A673 (cell line): ENCODE measurements at regions not wholly inside any gene's neighbourhood (a gene's known extent, or its start where the extent isn't known, plus 50 kb on each side); places are given as distances from the start of the nearest gene placed in this dataset.

Experiments used
- BruUV-seq: library from RNA; stranded (reverse); fragments of 400-500 nt; replicated peaks from 2 replicates; lab custom pipeline; 2021; lab: Mats Ljungman, UMichigan
- CTCF ChIA-PET: fragments of 300-600 bp; sonication (Branson Sonifier 250); formaldehyde crosslinking; loops from one replicate; lab custom pipeline; 2022; ENCODE audit warnings: antibody characterized with exemption; lab: Charles Lee
- POLR2A ChIA-PET: fragments of 300-600 bp; sonication (Branson Sonifier 250); formaldehyde crosslinking; loops from one replicate; lab custom pipeline; 2022; ENCODE audit warnings: antibody characterized with exemption; ENCODE audit not compliant: low non-redundant PET; lab: Charles Lee
- DNase-seq: peaks from one replicate; pipeline ENCODE4 v3.0.0-alpha.2; 2015; ENCODE audit warnings: low spot score
- H3K27ac ChIP-seq: fragments of 200-600 bp; sonication (generic); 2 replicates; pipeline ENCODE4 v1.5.1; 2016; ENCODE audit warnings: mixed run types, low read depth, mild to moderate bottlenecking, mixed read lengths, antibody characterized with exemption, low read length; ENCODE audit not compliant: poor library complexity, severe bottlenecking
- H3K27me3 ChIP-seq: fragments of 200-600 bp; sonication (generic); replicated peaks from 2 replicates; pipeline ENCODE4 v1.6.1; 2017; ENCODE audit warnings: mixed run types, low read depth, mild to moderate bottlenecking, mixed read lengths, antibody characterized with exemption, low read length; ENCODE audit not compliant: insufficient read depth, poor library complexity
- H3K36me3 ChIP-seq: fragments of 200-600 bp; sonication (generic); 2 replicates; pipeline ENCODE4 v1.6.1; 2016; ENCODE audit warnings: mixed run types, mild to moderate bottlenecking, mixed read lengths, antibody characterized with exemption, low read length; ENCODE audit not compliant: insufficient read depth, poor library complexity, severe bottlenecking
- H3K4me1 ChIP-seq: fragments of 200-600 bp; sonication (generic); 2 replicates; pipeline ENCODE4 v1.6.1; 2017; ENCODE audit warnings: mixed run types, mild to moderate bottlenecking, mixed read lengths, antibody characterized with exemption, low read length; ENCODE audit not compliant: insufficient read depth, poor library complexity, severe bottlenecking
- H3K4me3 ChIP-seq: fragments of 200-600 bp; sonication (generic); 2 replicates; pipeline ENCODE4 v1.5.1; 2016; ENCODE audit warnings: low read depth, mixed run types, mild to moderate bottlenecking, mixed read lengths, low read length; ENCODE audit not compliant: poor library complexity, severe bottlenecking
- H3K9me3 ChIP-seq: fragments of 200-600 bp; sonication (generic); 2 replicates; pipeline ENCODE4 v1.6.1; 2016; ENCODE audit warnings: mixed run types, low read depth, mild to moderate bottlenecking, mixed read lengths, antibody characterized with exemption, low read length; ENCODE audit not compliant: poor library complexity, severe bottlenecking
- CTCF ChIP-seq: fragments of 300-800, 200-600 bp; sonication (generic); conservative IDR thresholded peaks from 2 replicates; pipeline ENCODE4 v1.5.1; 2017; ENCODE audit warnings: low read depth, mild to moderate bottlenecking, antibody characterized with exemption, low read length, moderate library complexity, mixed read lengths
- EZH2 ChIP-seq: fragments of 200-600 bp; sonication (generic); IDR thresholded peaks from 2 replicates; pipeline ENCODE4 v1.6.1; 2017; ENCODE audit warnings: borderline replicate concordance, low read depth, mild to moderate bottlenecking, mixed read lengths, antibody characterized with exemption, low read length; ENCODE audit not compliant: poor library complexity, severe bottlenecking
- intact Hi-C: fragments of 100-400 bp; cut with micrococcal nuclease; formaldehyde crosslinking; loops from one replicate; pipeline ENCODE4 v1.10.0; 2022; ENCODE audit not compliant: unreplicated experiment

- H3K36me3 ChIP-seq, result no peaks in the 10 kb centered on the region
- no peak overlapping the region for H3K4me3 ChIP-seq
- ChIA-PET CTCF (no interaction called here), POLR2A (no interaction called here)
- intact Hi-C loops, result no loop called here
- no peaks in the 10 kb centered on the region for H3K9me3 ChIP-seq
- no peak for TF ChIP-seq CTCF
- TF ChIP-seq EZH2, result no peak
- DNase-seq, result no peak
- BruUV-seq, result no TSS peak
- no peak overlapping the region for H3K27ac ChIP-seq
- no peaks in the 10 kb centered on the region for H3K4me1 ChIP-seq
- no peaks in the 10 kb centered on the region for H3K27me3 ChIP-seq
Observed at GRCh38 chr18:59758837-59759236, 61.6 kb upstream of the CCBE1 start.

GRCh38 chr18:59758106-59758505, 60.9 kb upstream of the CCBE1 start:
- ChIA-PET CTCF (no interaction called here), POLR2A (no interaction called here)
- Histone ChIP-seq H3K4me3 (no peak overlapping the region), H3K9me3 (no peaks in the 10 kb centered on the region), H3K27ac (no peak overlapping the region), H3K36me3 (no peaks in the 10 kb centered on the region), H3K27me3 (no peaks in the 10 kb centered on the region), H3K4me1 (no peaks in the 10 kb centered on the region)
- intact Hi-C loops, result no loop called here
- DNase-seq, result no peak
- TF ChIP-seq EZH2 (no peak), CTCF (no peak)
- no TSS peak for BruUV-seq

GRCh38 chr18:59752666-59753065, 55.4 kb upstream of the CCBE1 start:
- H3K27ac ChIP-seq, result no peak overlapping the region
- intact Hi-C loops, result no loop called here
- no peak for TF ChIP-seq CTCF
- TF ChIP-seq EZH2, result no peak
- no peak overlapping the region for H3K4me3 ChIP-seq
- POLR2A ChIA-PET, result no interaction called here
- CTCF ChIA-PET, result no interaction called here
- BruUV-seq, result no TSS peak
- no peak for DNase-seq
- no peaks in the 10 kb centered on the region for H3K27me3 ChIP-seq
- H3K9me3 ChIP-seq, result no peaks in the 10 kb centered on the region
- H3K4me1 ChIP-seq, result no peaks in the 10 kb centered on the region
- H3K36me3 ChIP-seq, result no peaks in the 10 kb centered on the region
